H9 (cell line): ENCODE measurements at regions not wholly inside any gene's neighbourhood (a gene's known extent, or its start where the extent isn't known, plus 50 kb on each side); places are given as distances from the start of the nearest gene placed in this dataset.

Experiments
- DNase-seq: peaks from one replicate; pipeline ENCODE4 v3.0.0-alpha.2; 2017
- H2AFZ ChIP-seq: one replicate; pipeline ENCODE4 v1.6.1; 2013; ENCODE audit warnings: mild to moderate bottlenecking, low read length, control low read depth, moderate library complexity
- H2AK5ac ChIP-seq: 2 replicates; pipeline ENCODE4 v1.6.1; 2013; ENCODE audit warnings: low read length, control low read depth, mixed read lengths; ENCODE audit not compliant: insufficient read length
- H2BK120ac ChIP-seq: one replicate; pipeline ENCODE4 v1.6.1; 2013; ENCODE audit warnings: low read depth, mild to moderate bottlenecking, low read length, control low read depth, inconsistent platforms; ENCODE audit not compliant: poor library complexity, severe bottlenecking
- H2BK12ac ChIP-seq: 2 replicates; pipeline ENCODE4 v1.6.1; 2013; ENCODE audit warnings: low read length, control low read depth, mixed read lengths, low read depth; ENCODE audit not compliant: insufficient read length
- H2BK15ac ChIP-seq: 2 replicates; pipeline ENCODE4 v1.6.1; 2013; ENCODE audit warnings: low read depth, low read length, control low read depth
- H2BK20ac ChIP-seq: one replicate; pipeline ENCODE4 v1.6.1; 2013; ENCODE audit warnings: low read depth, mild to moderate bottlenecking, low read length, control low read depth, inconsistent platforms; ENCODE audit not compliant: poor library complexity, severe bottlenecking
- H2BK5ac ChIP-seq: 2 replicates; pipeline ENCODE4 v1.6.1; 2013; ENCODE audit warnings: low read length, control low read depth, mixed read lengths; ENCODE audit not compliant: insufficient read length
- H3K14ac ChIP-seq: 2 replicates; pipeline ENCODE4 v1.6.1; 2013; ENCODE audit warnings: low read length, control low read depth; ENCODE audit not compliant: insufficient read depth
- H3K18ac ChIP-seq: 2 replicates; pipeline ENCODE4 v1.6.1; 2013; ENCODE audit warnings: low read depth, mild to moderate bottlenecking, mixed read lengths, low read length, control low read depth; ENCODE audit not compliant: insufficient read length
- H3K23ac ChIP-seq: 2 replicates; pipeline ENCODE4 v1.6.1; 2013; ENCODE audit warnings: low read length, control low read depth, mixed read lengths, low read depth; ENCODE audit not compliant: insufficient read length
- H3K23me2 ChIP-seq: 2 replicates; pipeline ENCODE4 v1.6.1; 2013; ENCODE audit warnings: low read depth, mild to moderate bottlenecking, mixed read lengths, low read length, control low read depth; ENCODE audit not compliant: insufficient read length, poor library complexity, severe bottlenecking
- H3K27ac ChIP-seq: 2 replicates; pipeline ENCODE4 v1.5.1; 2013; ENCODE audit warnings: low read length, control low read depth, mixed read lengths, low read depth; ENCODE audit not compliant: insufficient read length
- H3K27me3 ChIP-seq: 2 replicates; pipeline ENCODE4 v1.6.1; 2013; ENCODE audit warnings: low read length, control low read depth, inconsistent platforms; ENCODE audit not compliant: insufficient read depth
- H3K4ac ChIP-seq: 2 replicates; pipeline ENCODE4 v1.6.1; 2013; ENCODE audit warnings: low read depth, mild to moderate bottlenecking, control low read depth, inconsistent platforms, low read length, moderate library complexity
- H3K4me1 ChIP-seq: 2 replicates; pipeline ENCODE4 v1.6.1; 2013; ENCODE audit warnings: low read length, control low read depth, inconsistent platforms; ENCODE audit not compliant: insufficient read depth
- H3K4me2 ChIP-seq: 2 replicates; pipeline ENCODE4 v1.6.1; 2013; ENCODE audit warnings: low read length, control low read depth, mixed read lengths; ENCODE audit not compliant: insufficient read length, insufficient read depth
- H3K56ac ChIP-seq: 2 replicates; pipeline ENCODE4 v1.6.1; 2013; ENCODE audit warnings: low read depth, mild to moderate bottlenecking, mixed read lengths, low read length, control low read depth; ENCODE audit not compliant: insufficient read length
- H3K79me1 ChIP-seq: 2 replicates; pipeline ENCODE4 v1.6.1; 2013; ENCODE audit warnings: low read depth, mild to moderate bottlenecking, moderate library complexity, low read length, control low read depth, inconsistent platforms; ENCODE audit not compliant: insufficient read depth, poor library complexity, severe bottlenecking
- H3K79me2 ChIP-seq: 2 replicates; pipeline ENCODE4 v1.6.1; 2013; ENCODE audit warnings: low read length, control low read depth, inconsistent platforms; ENCODE audit not compliant: insufficient read depth
- H3K9ac ChIP-seq: 2 replicates; pipeline ENCODE4 v1.6.1; 2013; ENCODE audit warnings: low read length, control low read depth, mixed read lengths; ENCODE audit not compliant: insufficient read length; ENCODE audit errors: extremely low read depth
- H3K9me3 ChIP-seq: one replicate; pipeline ENCODE4 v1.6.1; 2013; ENCODE audit warnings: low read depth, low read length, inconsistent platforms; ENCODE audit not compliant: control insufficient read depth
- H3T11ph ChIP-seq: one replicate; pipeline ENCODE4 v1.6.1; 2013; ENCODE audit warnings: mild to moderate bottlenecking, low read length, control low read depth, inconsistent platforms
- H4K20me1 ChIP-seq: one replicate; pipeline ENCODE4 v1.6.1; 2013; ENCODE audit not compliant: control insufficient read depth, insufficient read length, insufficient read depth
- H4K5ac ChIP-seq: 2 replicates; pipeline ENCODE4 v1.6.1; 2013; ENCODE audit warnings: low read depth, mild to moderate bottlenecking, mixed read lengths, low read length, control low read depth; ENCODE audit not compliant: insufficient read length
- H4K8ac ChIP-seq: replicated peaks from 2 replicates; pipeline ENCODE4 v1.6.1; 2013; ENCODE audit warnings: low read length, control low read depth, mixed read lengths, low read depth; ENCODE audit not compliant: insufficient read length
- H4K91ac ChIP-seq: 2 replicates; pipeline ENCODE4 v1.6.1; 2013; ENCODE audit warnings: low read depth, mild to moderate bottlenecking, moderate library complexity, mixed read lengths, low read length, control low read depth; ENCODE audit not compliant: insufficient read length
- H3K27ac Mint-ChIP-seq, 3 experiments: 2 replicates in 2 of 3; 3 replicates in 1 of 3; pipeline ENCODE4 v1.8.0; 2020 to 2021; ENCODE audit warnings: mixed read lengths in 3 of 3, mild to moderate bottlenecking in 1 of 3, moderate library complexity in 1 of 3
- H3K27me3 Mint-ChIP-seq: 2 replicates; pipeline ENCODE4 v1.8.0; 2021; ENCODE audit warnings: low read depth, mild to moderate bottlenecking, moderate library complexity, mixed read lengths
- H3K36me3 Mint-ChIP-seq, 3 experiments: 2 replicates in 2 of 3; 3 replicates in 1 of 3; pipeline ENCODE4 v1.8.0; 2020 to 2021; ENCODE audit warnings: low read depth in 3 of 3, mixed read lengths in 3 of 3; ENCODE audit not compliant: insufficient read depth in 1 of 3
- H3K4me1 Mint-ChIP-seq, 2 experiments: 2 replicates each; pipeline ENCODE4 v1.8.0; 2020; ENCODE audit warnings: mixed read lengths in 2 of 2
- H3K4me3 Mint-ChIP-seq, 2 experiments: 2 replicates in 1 of 2; 3 replicates in 1 of 2; pipeline ENCODE4 v1.8.0; 2020 to 2021; ENCODE audit warnings: mild to moderate bottlenecking in 2 of 2, mixed read lengths in 2 of 2, moderate library complexity in 1 of 2
- H3K9me3 Mint-ChIP-seq, 2 experiments: 2 replicates in 1 of 2; 3 replicates in 1 of 2; pipeline ENCODE4 v1.8.0; 2020; ENCODE audit warnings: mild to moderate bottlenecking in 2 of 2, mixed read lengths in 2 of 2, moderate library complexity in 1 of 2
- WGBS: extraction: QIAGEN DNeasy Blood & Tissue Kit; methylation state at CpG from one replicate; pipeline ENCODE4 v1.1.7; 2013; ENCODE audit warnings: missing lambda C conversion rate, low lambda C conversion rate, mixed read lengths; ENCODE audit not compliant: insufficient read length; ENCODE audit errors: extremely low coverage; 5-methylcytosine and 5-hydroxymethylcytosine counted together
- TF ChIP-seq, protein P1 (sequence below): fragments of 200-600 bp; sonication (generic); conservative IDR thresholded peaks from 3 replicates; pipeline ENCODE4 v1.8.0; 2021; ENCODE audit warnings: antibody characterized with exemption, mild to moderate bottlenecking

DNA sequence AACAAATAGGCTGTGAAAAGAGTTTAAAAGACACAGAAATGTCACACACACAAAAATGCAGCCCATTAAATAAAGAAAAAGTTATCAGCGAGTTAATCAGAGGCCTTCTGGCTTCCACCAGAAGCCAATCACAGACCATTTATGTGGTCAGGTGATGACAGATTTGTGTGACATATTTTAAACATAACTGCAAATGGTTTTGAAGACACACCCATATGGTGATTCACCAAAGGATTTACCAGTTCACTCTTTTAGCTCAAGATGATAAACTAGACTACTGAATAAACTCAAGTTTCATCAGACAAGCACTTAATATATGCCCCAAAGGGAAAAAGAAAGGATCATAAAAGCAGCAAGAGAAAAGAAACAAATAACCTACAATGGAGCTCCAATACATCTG, 181.2 kb downstream of the SPANXN4 start:
- Histone ChIP-seq H3K18ac (no peak overlapping the region), H3K27me3 (no peaks in the 10 kb centered on the region), H3K56ac (no peak overlapping the region), H2BK20ac (no peak overlapping the region), H3K9me3 (no peaks in the 10 kb centered on the region), H2AK5ac (no peak overlapping the region), H3K79me1 (no peaks in the 10 kb centered on the region), H3K79me2 (no peaks in the 10 kb centered on the region), H4K8ac (no peak overlapping the region), H3K4me2 (no peak overlapping the region), H4K91ac (no peak overlapping the region), H3K14ac (no peak overlapping the region), H3K27ac (no peak overlapping the region), H2BK15ac (no peak overlapping the region), H2BK120ac (no peak overlapping the region), H3T11ph (no peak overlapping the region), H3K4ac (no peak overlapping the region), H4K5ac (no peak overlapping the region), H3K23ac (no peak overlapping the region), H4K20me1 (no peaks in the 10 kb centered on the region), H3K23me2 (no peaks in the 10 kb centered on the region), H3K9ac (no peak overlapping the region), H2BK5ac (no peak overlapping the region), H2BK12ac (no peak overlapping the region), H3K4me1 (no peaks in the 10 kb centered on the region), H2AFZ (no peak overlapping the region)
- Mint-ChIP-seq H3K27ac (no peak overlapping the region), H3K36me3 (no peaks in the 10 kb centered on the region; a peak in 2 of 7 replicates), H3K4me3 (no peak overlapping the region), H3K27me3 (no peaks in the 10 kb centered on the region), H3K9me3 (peaks cover 55 to 61% of the 10 kb centered on the region in 2 experiments), H3K4me1 (no peaks in the 10 kb centered on the region)
- TF ChIP-seq, protein P1, sequence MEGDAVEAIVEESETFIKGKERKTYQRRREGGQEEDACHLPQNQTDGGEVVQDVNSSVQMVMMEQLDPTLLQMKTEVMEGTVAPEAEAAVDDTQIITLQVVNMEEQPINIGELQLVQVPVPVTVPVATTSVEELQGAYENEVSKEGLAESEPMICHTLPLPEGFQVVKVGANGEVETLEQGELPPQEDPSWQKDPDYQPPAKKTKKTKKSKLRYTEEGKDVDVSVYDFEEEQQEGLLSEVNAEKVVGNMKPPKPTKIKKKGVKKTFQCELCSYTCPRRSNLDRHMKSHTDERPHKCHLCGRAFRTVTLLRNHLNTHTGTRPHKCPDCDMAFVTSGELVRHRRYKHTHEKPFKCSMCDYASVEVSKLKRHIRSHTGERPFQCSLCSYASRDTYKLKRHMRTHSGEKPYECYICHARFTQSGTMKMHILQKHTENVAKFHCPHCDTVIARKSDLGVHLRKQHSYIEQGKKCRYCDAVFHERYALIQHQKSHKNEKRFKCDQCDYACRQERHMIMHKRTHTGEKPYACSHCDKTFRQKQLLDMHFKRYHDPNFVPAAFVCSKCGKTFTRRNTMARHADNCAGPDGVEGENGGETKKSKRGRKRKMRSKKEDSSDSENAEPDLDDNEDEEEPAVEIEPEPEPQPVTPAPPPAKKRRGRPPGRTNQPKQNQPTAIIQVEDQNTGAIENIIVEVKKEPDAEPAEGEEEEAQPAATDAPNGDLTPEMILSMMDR: no peak
- no CpG with 5 or more reads among the region's 1 CpG for WGBS
- no peak for DNase-seq
